Posterior cingulate gyrus (tissue), 11 donors: ENCODE measurements at regions not wholly inside any gene's neighbourhood (a gene's known extent, or its start where the extent isn't known, plus 50 kb on each side); places are given as distances from the start of the nearest gene placed in this dataset.
A peak's percentile ranks its signal among the peaks of the same experiment; 100 is the strongest.

Source experiments
- DNase-seq, 10 donors: peaks; one replicate each; pipeline versions ENCODE4 v3.0.0 to v3.0.0-alpha.2; 2020 to 2021; ENCODE audit warnings: mixed read lengths in 3 of 10
- intact Hi-C: fragments of 100-400 bp; cut with DNase I; formaldehyde crosslinking; loops from one replicate; pipeline ENCODE4 v1.15.1; 2023

DNA sequence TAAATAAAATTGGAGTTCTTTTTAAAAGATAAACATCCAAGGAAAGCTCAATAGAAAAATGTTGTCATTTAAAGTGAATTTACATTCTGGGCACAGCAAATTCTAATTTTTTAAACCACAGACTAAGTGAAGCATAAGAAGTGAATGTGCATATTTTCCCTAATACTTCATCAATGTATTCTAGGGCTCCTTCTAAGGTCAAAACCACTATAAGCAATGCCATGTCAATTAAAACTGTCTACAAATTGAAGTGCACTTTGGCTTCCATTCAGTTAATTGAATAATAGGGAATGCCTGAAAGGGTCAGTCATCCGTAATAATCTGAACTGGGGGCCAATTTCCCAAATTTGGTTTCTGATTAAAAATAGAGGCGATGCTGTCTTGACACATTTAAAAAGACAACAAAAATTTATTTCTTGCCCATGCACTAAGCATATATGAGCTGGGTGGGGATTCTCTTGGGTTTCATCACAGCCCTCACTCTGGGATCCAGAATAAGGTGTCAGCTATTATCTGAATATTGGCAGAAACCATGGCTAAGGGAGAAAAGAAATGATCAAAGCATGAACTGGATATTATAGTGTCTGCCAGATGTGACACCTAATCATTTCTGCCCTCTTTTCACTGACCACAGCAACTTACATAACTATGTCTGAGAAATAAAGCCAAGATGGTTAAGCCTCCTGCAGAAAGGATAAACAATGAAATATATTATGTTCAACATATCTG, 660.6 kb upstream of the B3GALT2 start:
- DNase-seq, result no peak
- intact Hi-C loops, result no loop called here

DNA sequence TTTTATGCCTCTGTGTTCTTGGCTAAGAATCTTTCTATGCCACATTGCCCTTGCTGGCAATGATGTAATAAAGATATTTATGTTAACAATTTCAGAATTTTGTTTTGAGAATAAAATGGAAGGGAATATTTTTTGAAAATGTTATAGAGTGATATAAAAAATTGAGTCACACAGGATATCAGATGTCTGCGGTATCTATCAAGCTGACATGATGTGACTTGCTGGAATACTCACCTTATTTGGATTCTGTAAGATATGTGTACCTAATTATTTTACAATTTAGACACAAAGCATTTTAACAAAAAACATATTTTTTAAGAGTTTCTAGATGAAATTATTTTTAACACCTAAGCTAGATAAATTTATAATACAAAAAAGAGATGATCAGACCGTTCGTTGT, 660.0 kb upstream of the B3GALT2 start:
- intact Hi-C loops, result no loop called here
- no peak for DNase-seq

DNA sequence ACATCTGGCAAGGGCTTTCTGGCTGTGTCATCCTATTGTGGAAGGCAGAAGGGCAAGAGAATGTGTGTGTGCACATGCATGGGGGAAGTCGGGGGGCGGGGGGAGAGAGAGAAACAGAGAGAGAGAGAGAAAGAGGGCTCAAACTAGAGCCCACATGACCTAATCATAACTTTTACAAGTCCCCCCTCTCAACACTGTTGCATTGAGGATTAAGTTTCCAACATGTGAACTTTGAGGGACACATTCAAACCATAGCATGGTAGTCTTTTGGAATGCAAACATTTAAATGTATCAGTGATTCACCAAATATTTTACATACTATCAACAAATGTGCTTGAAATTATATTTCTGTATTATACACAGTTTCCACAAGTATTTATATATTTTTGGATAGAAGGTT, 655.4 kb upstream of the B3GALT2 start:
- intact Hi-C loops, result no loop called here
- no peak for DNase-seq

DNA sequence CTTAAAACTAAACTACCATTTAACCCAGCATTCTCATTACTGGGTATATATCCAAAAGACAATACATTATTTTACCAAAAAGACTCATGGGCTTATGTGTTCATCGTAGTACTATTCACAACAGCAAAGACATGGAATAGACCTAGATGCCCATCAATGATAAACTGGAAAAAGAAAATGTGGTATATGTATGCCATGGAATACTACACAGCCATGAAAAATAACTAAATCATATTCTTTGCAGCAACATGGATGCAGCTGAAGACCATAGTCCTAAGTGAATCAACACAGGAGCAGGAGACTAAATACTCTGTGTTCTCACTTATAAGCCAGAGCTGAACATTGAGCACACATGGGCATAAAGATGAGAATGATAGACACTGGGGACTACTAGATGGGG, 645.1 kb upstream of the B3GALT2 start:
- intact Hi-C loops, result no loop called here
- no peak for DNase-seq

DNA sequence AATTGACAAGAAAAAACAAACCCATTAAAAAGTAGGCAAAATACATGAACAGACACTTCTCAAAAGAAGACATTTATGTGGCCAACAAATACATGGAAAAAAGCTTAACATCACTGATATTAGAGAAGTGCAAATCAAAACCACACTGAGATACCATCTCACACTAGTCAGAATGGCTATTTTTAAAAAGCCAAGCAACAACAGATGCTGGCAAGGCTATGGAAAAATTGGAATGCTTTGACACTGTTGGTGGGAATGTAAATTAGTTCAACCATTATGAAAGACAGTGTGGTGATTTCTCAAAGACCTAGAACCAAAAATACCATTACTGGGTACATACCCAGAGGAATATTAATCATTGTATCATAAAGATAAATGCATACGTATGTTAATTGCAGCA, 641.1 kb upstream of the B3GALT2 start:
- intact Hi-C loops, result no loop called here
- no peak for DNase-seq

DNA sequence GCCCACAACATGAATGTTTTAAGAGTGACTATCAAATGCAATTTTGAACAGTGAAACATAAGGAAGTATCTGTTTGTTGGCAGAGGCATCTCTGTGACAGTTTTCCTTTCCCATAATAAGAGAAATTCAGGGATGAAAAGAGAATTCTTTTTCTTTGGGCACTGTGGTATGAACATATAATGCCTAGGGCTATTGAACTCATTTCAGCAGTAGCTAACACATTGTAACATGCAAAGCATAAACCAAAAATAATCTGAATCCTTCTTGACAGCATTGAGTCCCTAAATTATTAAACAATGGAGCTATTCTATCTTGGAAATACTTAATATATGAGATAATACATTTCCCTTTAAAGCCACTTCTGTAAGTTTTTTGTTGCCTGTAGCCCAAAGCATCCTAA, 633.0 kb upstream of the B3GALT2 start:
- intact Hi-C loops, result no loop called here
- DNase-seq, result no peak

DNA sequence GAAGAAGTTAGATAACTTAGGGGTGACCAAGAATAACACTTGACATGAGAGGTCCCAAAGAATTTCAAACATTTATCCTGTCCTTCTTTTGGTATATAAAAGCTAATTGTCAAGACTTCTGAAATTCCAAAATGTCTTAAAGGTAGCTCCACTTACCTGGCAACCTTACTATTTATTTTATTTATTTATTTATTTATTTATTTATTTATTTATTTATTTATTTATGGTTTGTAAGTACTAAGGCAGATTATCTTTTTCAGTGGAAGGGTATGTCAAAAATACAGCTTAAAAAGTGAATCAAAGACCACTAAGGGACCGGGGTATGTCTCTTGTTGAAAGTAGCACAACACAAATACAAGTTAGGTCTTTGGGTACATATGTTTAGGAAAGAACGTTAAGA, 620.8 kb upstream of the B3GALT2 start:
- no peak for DNase-seq
- intact Hi-C loops, result no loop called here

DNA sequence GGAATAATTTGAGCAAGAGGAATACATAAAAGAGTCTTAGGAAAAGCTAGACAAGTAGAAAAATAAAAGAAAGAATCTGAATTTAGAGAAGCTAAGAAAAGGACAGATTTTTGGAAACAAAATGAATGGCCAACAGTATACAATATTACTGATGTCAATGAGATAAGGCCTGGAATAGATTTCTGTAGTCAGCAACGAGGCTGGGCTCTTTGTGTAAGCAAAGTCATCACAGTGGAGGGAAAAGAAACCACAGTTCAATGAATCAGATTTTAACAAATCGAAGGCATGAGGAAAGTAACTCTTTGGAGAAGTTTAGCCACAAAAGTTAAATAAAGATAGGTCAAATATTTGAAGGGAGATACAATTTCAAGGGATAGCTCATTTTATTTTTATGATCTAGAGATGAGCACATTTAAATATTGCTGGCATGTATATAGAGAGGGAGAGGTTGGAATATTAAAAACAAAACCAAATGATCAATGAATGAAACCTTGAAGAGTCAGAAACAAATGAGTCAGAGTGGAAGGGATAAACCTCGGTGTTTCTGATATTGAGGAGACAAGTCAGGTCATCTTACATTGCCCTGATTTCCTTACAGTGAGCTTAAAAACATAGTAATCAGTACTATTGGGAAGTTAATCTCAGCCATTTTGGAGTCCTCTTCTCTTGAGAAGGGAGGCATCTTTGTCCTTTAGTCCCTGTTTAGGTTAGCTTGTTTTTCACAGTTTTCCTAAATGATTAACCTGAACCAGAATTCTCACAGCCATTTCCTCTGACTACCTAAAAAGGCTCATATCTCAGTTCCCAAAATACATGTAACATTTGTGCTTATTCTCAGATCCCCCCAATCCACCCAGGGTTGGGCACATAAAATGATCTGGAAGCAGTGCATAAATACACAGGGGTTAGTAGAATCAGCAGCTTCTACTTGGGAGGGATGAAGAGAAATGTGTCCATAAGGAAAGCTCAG, 620.0 kb upstream of the B3GALT2 start:
- intact Hi-C loops, result no loop called here

DNA sequence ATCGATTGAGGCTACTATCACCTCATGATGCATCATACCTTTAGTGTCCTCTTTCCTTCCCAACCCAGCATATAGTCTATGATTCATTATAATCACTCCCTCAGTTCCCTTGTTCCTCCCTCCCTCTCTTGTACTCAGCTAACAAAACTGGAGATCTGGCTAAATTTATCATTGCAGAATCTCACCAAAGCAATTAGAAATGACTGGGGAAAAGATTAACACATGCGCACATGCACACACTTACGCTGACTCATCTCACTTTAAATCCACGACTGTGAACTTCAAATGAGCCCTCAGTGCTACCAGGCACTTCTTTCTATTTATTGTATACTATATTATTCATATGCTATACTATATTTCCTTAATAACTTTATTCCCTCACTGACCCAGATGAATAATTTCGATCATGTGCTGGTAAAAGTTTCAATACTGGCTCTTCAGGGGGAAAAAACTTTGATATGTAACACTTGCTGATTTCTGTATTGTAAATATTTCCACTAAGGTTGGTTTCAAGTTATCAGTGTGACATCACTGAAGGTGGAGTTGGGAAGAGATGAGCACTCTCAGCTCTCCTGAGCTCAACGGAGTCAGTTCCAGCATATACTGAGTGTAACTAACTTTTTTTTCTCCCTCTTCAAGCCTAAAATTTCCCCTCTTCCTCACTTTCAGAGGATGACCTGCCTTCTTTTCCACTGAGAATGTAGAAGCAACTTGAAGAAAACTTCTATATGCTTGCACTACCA, 613.7 kb upstream of the B3GALT2 start:
- DNase-seq, result no peak

More for the DNA sequence above, 620.0 kb upstream of the B3GALT2 start:
- no peak for DNase-seq

DNA sequence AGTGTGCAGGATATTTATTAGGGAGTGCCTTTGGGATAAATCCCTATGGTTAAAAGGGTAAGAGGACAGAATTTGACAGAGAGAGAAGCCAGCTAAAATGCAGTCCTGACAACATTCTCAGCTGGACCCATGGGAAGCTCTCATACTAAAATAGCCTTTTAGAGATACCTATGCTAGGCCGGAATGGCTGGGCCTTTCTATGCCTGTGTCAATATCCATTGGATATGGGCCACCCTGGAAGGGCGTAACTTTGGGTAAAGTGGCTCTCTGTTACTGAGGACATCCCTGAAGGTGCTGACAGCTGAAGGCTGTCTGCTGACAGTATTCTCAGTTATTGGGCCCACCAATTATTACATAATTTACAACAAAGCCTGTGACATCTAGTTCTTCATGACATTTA, 613.0 kb upstream of the B3GALT2 start:
- DNase-seq, result no peak
- intact Hi-C loops, result no loop called here

More for the DNA sequence above, 613.7 kb upstream of the B3GALT2 start:
- intact Hi-C loops, result no loop called here

DNA sequence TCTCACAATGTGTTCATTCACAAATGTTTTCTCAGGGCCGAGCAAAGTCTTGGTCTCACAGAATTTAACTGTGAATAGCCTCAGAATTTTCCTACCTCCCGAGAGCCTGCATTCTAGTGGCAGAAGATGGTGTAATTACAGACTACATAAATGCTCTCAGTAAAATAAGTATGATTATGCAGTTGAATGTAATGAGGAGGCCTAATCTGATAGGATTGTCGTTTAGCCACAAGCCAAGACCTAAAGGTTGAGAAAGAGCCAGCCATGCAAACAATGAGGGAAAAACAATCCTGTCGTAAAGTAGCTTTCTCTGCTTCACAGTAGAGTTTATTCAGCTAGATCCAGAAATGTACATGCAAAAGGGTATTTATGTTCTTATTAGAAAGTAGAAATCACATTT, 607.8 kb upstream of the B3GALT2 start:
- DNase-seq, result no peak
- intact Hi-C loops, result no loop called here

DNA sequence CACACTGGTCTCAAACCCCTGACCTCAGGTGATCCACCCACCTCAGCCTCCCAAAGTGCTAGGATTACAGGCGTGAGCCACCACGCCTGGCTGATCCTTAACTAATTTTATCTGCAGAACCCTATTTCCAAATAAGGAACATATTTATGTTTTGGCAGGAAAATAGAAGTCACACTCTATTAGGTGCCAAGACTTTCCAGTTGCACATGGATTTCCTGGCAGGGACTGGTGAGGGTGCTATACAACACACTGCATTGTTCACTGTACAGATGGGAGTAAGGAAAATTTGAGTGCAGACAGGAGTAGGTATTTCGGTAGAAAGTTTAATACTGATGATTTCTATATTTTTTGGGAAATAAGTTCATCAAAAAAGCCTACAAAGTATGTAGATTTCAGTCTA, 605.3 kb upstream of the B3GALT2 start:
- intact Hi-C loops, result no loop called here

DNA sequence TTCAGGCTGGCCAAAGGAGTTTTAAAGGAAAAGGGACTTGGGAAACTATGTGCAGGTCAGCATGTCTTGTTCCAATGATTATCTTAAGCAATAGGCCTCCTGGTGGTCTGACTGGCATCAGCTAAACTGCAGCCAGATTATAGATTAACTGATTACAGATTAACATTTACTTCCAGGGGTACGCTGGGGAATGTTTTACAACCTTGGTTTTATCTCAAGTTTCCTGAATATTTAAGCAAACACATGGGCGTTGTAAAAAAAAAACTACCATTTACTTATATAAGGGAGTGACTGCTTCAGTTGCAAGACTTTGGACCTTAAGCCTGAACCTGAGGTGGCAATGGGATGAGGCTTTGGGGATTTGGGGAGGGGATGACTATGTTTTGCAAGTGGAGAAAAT, 600.6 kb upstream of the B3GALT2 start:
- intact Hi-C loops, result no loop called here
- no peak for DNase-seq

More for the DNA sequence above, 605.3 kb upstream of the B3GALT2 start:
- DNase-seq, result no peak

DNA sequence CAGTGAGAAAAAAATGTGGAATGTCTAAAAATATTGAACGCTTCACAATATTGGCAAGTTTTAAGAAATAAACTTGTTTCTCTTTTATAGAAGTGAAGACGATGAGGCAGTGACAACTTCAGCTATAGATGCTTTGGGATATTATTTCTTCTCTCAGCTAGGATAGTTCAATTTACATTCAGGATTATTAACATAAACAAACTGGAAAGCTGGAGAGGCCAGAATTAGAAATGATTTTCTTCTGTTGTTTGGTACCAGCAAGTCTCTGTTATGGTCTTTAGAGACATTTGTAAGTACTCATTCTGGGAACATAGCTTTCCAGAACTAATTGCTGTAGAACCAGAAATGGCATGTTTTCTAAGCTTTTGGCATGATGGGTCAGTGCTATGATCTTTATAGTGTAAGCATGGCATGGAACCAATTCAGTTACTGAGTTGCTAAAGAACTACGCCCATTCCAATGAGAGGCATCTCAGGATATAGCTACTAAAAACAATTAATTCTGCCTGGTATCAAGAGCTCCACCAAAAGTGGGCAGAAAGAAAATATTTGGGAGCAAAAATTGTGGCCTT, 599.5 kb upstream of the B3GALT2 start:
- intact Hi-C loops, result no loop called here

DNA sequence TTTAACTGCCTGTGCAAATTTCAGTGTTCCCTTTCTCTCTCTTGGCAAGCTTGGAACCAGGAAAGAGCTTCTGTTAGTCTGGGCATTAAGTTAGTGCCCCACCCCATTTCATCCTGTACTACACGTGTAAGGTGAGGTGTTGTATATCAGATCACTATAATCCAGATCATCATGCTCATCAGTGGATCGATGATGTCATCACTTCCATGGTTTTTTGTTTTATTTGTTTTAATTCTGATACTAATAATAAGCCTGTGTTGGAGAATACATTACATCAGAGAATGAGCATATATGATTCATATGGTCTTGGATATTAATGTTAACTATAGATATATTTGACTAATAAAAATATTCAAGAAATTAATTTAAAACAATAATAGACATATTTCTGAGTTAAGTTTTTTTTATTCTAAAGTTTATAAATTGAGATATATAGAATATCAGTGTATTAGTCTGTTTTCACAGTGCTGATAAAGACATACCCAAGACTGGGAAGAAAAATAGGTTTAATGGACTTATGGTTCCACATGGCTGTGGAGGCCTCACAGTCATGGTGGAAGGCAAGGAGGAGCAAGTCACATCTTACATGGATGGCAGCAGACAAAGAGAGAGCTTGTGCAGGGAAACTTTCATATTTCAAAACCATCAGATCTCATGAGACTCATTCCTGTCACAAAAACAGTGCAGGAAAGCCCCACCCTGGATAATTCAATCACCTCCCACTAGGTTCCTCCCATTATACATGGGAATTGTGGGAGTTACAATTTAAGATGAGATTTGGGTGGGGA, 588.3 kb upstream of the B3GALT2 start:
- intact Hi-C loops, result no loop called here
- no peak for DNase-seq

More for the DNA sequence above, 599.5 kb upstream of the B3GALT2 start:
- no peak for DNase-seq

DNA sequence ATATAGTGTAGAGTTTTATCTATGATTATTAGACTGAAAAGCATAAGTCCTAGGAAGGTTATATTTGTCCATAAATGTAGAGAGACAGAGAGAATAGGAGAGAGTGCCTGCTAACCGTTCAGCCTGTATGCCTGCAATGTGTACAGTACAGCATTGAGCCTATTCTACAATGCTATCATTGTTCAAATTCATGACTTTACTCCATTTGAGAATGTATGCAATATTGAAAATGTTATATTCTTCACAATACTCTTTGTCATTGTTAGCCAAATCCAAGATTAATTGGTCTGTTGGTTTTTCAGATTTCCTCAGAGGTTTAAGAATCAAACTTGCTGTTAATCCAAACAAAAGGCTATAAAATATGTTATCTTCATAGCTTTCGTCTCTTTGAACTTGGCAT, 585.2 kb upstream of the B3GALT2 start:
- DNase-seq, result no peak
- intact Hi-C loops, result no loop called here

DNA sequence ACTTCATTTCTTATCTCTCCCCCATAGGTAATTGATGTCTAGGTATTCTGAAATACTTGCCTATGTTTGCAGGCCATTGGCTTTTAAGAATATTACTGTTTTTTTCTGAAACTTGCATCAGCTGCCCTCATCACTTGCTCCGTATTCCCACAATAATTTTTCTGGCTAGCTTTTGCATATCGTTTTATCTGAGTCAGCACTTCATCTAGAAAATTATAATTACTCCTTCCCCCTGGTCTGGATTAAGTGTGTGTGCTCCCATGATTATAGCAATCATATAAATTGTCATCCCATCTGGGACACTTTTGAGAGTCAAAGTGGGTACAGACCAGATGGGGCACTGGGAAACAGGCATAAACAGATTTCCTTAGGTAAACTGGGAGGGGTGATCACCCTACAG, 583.2 kb upstream of the B3GALT2 start:
- no peak for DNase-seq
- intact Hi-C loops, result no loop called here

DNA sequence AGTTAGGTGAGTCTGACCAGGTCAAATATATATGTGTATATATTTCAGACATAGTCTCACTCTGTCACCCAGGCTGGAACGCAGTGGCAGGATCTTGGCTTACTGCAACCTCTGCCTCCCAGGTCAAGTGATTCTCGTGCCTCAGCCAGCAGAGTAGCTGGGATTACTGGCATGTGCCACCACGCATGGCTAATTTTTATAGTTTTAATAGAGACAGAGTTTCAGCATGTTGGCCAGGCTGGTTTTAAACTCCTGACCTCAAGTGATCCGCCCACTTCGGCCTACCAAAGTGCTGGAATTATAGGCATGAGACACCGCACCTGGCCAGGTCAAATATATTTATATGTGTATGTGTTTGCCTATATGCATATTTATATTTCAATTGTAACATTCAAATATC, 581.5 kb upstream of the B3GALT2 start:
- intact Hi-C loops, result no loop called here

DNA sequence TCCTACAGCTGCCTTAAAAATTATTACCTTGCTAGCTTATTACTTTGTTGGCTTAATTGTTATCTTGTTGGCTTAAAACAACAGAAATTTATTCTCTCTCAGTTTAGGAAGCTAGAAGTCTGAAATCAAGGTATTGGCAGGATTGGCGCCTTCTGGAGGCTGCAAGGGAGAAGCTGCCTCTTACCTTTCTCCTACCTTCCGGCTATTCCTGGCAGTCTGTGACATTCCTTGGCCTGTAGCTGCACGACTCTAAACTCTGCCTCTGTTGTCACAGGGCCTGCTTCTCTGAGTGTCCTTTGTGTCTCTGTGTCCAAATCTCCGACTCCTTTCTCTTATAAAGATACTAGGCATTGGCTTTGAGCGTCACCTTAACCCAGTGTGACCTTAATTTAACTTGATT, 579.9 kb upstream of the B3GALT2 start:
- no peak for DNase-seq
- intact Hi-C loops, result no loop called here

More for the DNA sequence above, 581.5 kb upstream of the B3GALT2 start:
- DNase-seq, result peak in 1 of 10 donors; percentile 27

DNA sequence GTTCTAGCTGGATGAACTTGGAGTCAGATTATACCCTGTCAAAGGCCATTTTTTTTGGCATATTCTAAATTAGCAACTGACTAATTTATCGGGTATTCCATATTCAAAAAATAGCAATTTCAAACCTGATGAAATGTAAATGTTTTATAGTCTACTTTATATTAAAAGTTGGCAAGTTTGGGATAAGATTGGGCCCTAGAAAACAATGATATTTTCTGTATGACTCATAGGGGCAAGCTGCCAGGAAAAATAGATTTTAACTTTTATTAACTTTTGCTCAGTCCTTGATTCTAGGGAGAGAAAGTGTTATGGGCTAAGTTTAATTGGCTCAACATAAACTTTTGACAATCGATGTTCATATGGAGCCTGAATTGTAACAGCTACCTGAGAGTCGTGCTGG, 576.9 kb upstream of the B3GALT2 start:
- DNase-seq, result no peak
- intact Hi-C loops, result no loop called here
